ENCODE measurements at regions not wholly inside any gene's neighbourhood (a gene's known extent, or its start where the extent isn't known, plus 50 kb on each side); places are given as distances from the start of the nearest gene placed in this dataset.

GRCh38 chr13:78364711-78365110, 238.6 kb downstream of the POU4F1 start:
- Histone ChIP-seq H3K4me3 (ENCODE audit: low read depth in 1 of 5, low read length in 5 of 5) (no peak overlapping the region), H3K9ac (ENCODE audit: low read length in 5 of 5) (no peak overlapping the region), H3K27ac (ENCODE audit: low read depth, low read length) (no peak overlapping the region), H3K4me1 (ENCODE audit: control insufficient read depth in 5 of 5, insufficient read depth in 5 of 5, low read length in 5 of 5) (no peaks in the 10 kb centered on the region), H3K36me3 (ENCODE audit: control insufficient read depth in 5 of 5, insufficient read depth in 5 of 5, low read length in 5 of 5) (no peaks in the 10 kb centered on the region), H3K9me3 (ENCODE audit: control insufficient read depth in 5 of 5, low read length in 5 of 5) (no peaks in the 10 kb centered on the region), H3K27me3 (ENCODE audit: control insufficient read depth in 5 of 5, insufficient read depth in 4 of 5, low read length in 5 of 5) (no peaks in the 10 kb centered on the region)

GRCh38 chr13:78341032-78341431, 262.3 kb downstream of the POU4F1 start:
- H3K27me3 ChIP-seq (ENCODE audit: control insufficient read depth in 5 of 5, insufficient read depth in 4 of 5, low read length in 5 of 5), result no peaks in the 10 kb centered on the region
- H3K9me3 ChIP-seq (ENCODE audit: control insufficient read depth in 5 of 5, low read length in 5 of 5), result no peaks in the 10 kb centered on the region
- no peak overlapping the region for H3K4me3 ChIP-seq (ENCODE audit: low read depth in 1 of 5, low read length in 5 of 5)
- no peaks in the 10 kb centered on the region for H3K4me1 ChIP-seq (ENCODE audit: control insufficient read depth in 5 of 5, insufficient read depth in 5 of 5, low read length in 5 of 5)
- no peak overlapping the region for H3K9ac ChIP-seq (ENCODE audit: low read length in 5 of 5)
- no peak overlapping the region for H3K27ac ChIP-seq (ENCODE audit: low read depth, low read length)
- no peaks in the 10 kb centered on the region for H3K36me3 ChIP-seq (ENCODE audit: control insufficient read depth in 5 of 5, insufficient read depth in 5 of 5, low read length in 5 of 5)

- no peaks in the 10 kb centered on the region for H3K4me1 ChIP-seq (ENCODE audit: control insufficient read depth in 5 of 5, insufficient read depth in 5 of 5, low read length in 5 of 5)
- no peaks in the 10 kb centered on the region for H3K9me3 ChIP-seq (ENCODE audit: control insufficient read depth in 5 of 5, low read length in 5 of 5)
- no peak overlapping the region for H3K9ac ChIP-seq (ENCODE audit: low read length in 5 of 5)
- H3K27me3 ChIP-seq (ENCODE audit: control insufficient read depth in 5 of 5, insufficient read depth in 4 of 5, low read length in 5 of 5), result no peaks in the 10 kb centered on the region
- no peaks in the 10 kb centered on the region for H3K36me3 ChIP-seq (ENCODE audit: control insufficient read depth in 5 of 5, insufficient read depth in 5 of 5, low read length in 5 of 5)
- H3K4me3 ChIP-seq (ENCODE audit: low read depth in 1 of 5, low read length in 5 of 5), result no peak overlapping the region
- no peak overlapping the region for H3K27ac ChIP-seq (ENCODE audit: low read depth, low read length)
Measured at GRCh38 chr13:78339927-78340326, 263.4 kb downstream of the POU4F1 start.

- H3K4me3 ChIP-seq (ENCODE audit: low read depth in 1 of 5, low read length in 5 of 5), result no peak overlapping the region
- H3K27me3 ChIP-seq (ENCODE audit: control insufficient read depth in 5 of 5, insufficient read depth in 4 of 5, low read length in 5 of 5), result peaks cover 0 to 4% (median 0%) of the 10 kb centered on the region in 5 donors
- no peaks in the 10 kb centered on the region for H3K36me3 ChIP-seq (ENCODE audit: control insufficient read depth in 5 of 5, insufficient read depth in 5 of 5, low read length in 5 of 5)
- no peaks in the 10 kb centered on the region for H3K4me1 ChIP-seq (ENCODE audit: control insufficient read depth in 5 of 5, insufficient read depth in 5 of 5, low read length in 5 of 5)
- H3K9ac ChIP-seq (ENCODE audit: low read length in 5 of 5), result no peak overlapping the region
- no peak overlapping the region for H3K27ac ChIP-seq (ENCODE audit: low read depth, low read length)
- no peaks in the 10 kb centered on the region for H3K9me3 ChIP-seq (ENCODE audit: control insufficient read depth in 5 of 5, low read length in 5 of 5)
Measured at GRCh38 chr13:78334059-78334458, 269.3 kb downstream of the POU4F1 start.

GRCh38 chr13:78326633-78327032, 276.7 kb downstream of the POU4F1 start:
- Histone ChIP-seq H3K27ac (ENCODE audit: low read depth, low read length) (no peak overlapping the region), H3K4me1 (ENCODE audit: control insufficient read depth in 5 of 5, insufficient read depth in 5 of 5, low read length in 5 of 5) (no peaks in the 10 kb centered on the region), H3K9me3 (ENCODE audit: control insufficient read depth in 5 of 5, low read length in 5 of 5) (no peaks in the 10 kb centered on the region), H3K9ac (ENCODE audit: low read length in 5 of 5) (no peak overlapping the region), H3K4me3 (ENCODE audit: low read depth in 1 of 5, low read length in 5 of 5) (no peak overlapping the region), H3K36me3 (ENCODE audit: control insufficient read depth in 5 of 5, insufficient read depth in 5 of 5, low read length in 5 of 5) (no peaks in the 10 kb centered on the region), H3K27me3 (ENCODE audit: control insufficient read depth in 5 of 5, insufficient read depth in 4 of 5, low read length in 5 of 5) (no peaks in the 10 kb centered on the region)

- Histone ChIP-seq H3K27ac (ENCODE audit: low read depth, low read length) (no peak overlapping the region), H3K9ac (ENCODE audit: low read length in 5 of 5) (no peak overlapping the region), H3K36me3 (ENCODE audit: control insufficient read depth in 5 of 5, insufficient read depth in 5 of 5, low read length in 5 of 5) (no peaks in the 10 kb centered on the region)
Measured at GRCh38 chr13:78325585-78325984, 277.8 kb downstream of the POU4F1 start.

GRCh38 chr13:78323848-78324247, 279.5 kb downstream of the POU4F1 start:
- Histone ChIP-seq H3K9ac (ENCODE audit: low read length in 5 of 5) (no peak overlapping the region), H3K36me3 (ENCODE audit: control insufficient read depth in 5 of 5, insufficient read depth in 5 of 5, low read length in 5 of 5) (no peaks in the 10 kb centered on the region), H3K4me3 (ENCODE audit: low read depth in 1 of 5, low read length in 5 of 5) (no peak overlapping the region), H3K27ac (ENCODE audit: low read depth, low read length) (no peak overlapping the region), H3K9me3 (ENCODE audit: control insufficient read depth in 5 of 5, low read length in 5 of 5) (no peaks in the 10 kb centered on the region), H3K27me3 (ENCODE audit: control insufficient read depth in 5 of 5, insufficient read depth in 4 of 5, low read length in 5 of 5) (no peaks in the 10 kb centered on the region), H3K4me1 (ENCODE audit: control insufficient read depth in 5 of 5, insufficient read depth in 5 of 5, low read length in 5 of 5) (no peaks in the 10 kb centered on the region)

More at GRCh38 chr13:78325585-78325984, 277.8 kb downstream of the POU4F1 start:
- Histone ChIP-seq H3K27me3 (ENCODE audit: control insufficient read depth in 5 of 5, insufficient read depth in 4 of 5, low read length in 5 of 5) (no peaks in the 10 kb centered on the region), H3K4me1 (ENCODE audit: control insufficient read depth in 5 of 5, insufficient read depth in 5 of 5, low read length in 5 of 5) (no peaks in the 10 kb centered on the region), H3K9me3 (ENCODE audit: control insufficient read depth in 5 of 5, low read length in 5 of 5) (no peaks in the 10 kb centered on the region), H3K4me3 (ENCODE audit: low read depth in 1 of 5, low read length in 5 of 5) (no peak overlapping the region)

- no peaks in the 10 kb centered on the region for H3K27me3 ChIP-seq (ENCODE audit: control insufficient read depth in 5 of 5, insufficient read depth in 4 of 5, low read length in 5 of 5)
- H3K9ac ChIP-seq (ENCODE audit: low read length in 5 of 5), result no peak overlapping the region
- no peak overlapping the region for H3K4me3 ChIP-seq (ENCODE audit: low read depth in 1 of 5, low read length in 5 of 5)
- no peaks in the 10 kb centered on the region for H3K4me1 ChIP-seq (ENCODE audit: control insufficient read depth in 5 of 5, insufficient read depth in 5 of 5, low read length in 5 of 5)
- no peaks in the 10 kb centered on the region for H3K36me3 ChIP-seq (ENCODE audit: control insufficient read depth in 5 of 5, insufficient read depth in 5 of 5, low read length in 5 of 5)
- no peak overlapping the region for H3K27ac ChIP-seq (ENCODE audit: low read depth, low read length)
- H3K9me3 ChIP-seq (ENCODE audit: control insufficient read depth in 5 of 5, low read length in 5 of 5), result no peaks in the 10 kb centered on the region
Measured at GRCh38 chr13:78323040-78323439, 280.3 kb downstream of the POU4F1 start.

GRCh38 chr13:78319101-78319627, 284.2 kb downstream of the POU4F1 start:
- no peak overlapping the region for H3K4me3 ChIP-seq (ENCODE audit: low read depth in 1 of 5, low read length in 5 of 5)
- no peaks in the 10 kb centered on the region for H3K9me3 ChIP-seq (ENCODE audit: control insufficient read depth in 5 of 5, low read length in 5 of 5)
- no peaks in the 10 kb centered on the region for H3K4me1 ChIP-seq (ENCODE audit: control insufficient read depth in 5 of 5, insufficient read depth in 5 of 5, low read length in 5 of 5)
- no peak overlapping the region for H3K27ac ChIP-seq (ENCODE audit: low read depth, low read length)
- no peak overlapping the region for H3K9ac ChIP-seq (ENCODE audit: low read length in 5 of 5)
- no peaks in the 10 kb centered on the region for H3K36me3 ChIP-seq (ENCODE audit: control insufficient read depth in 5 of 5, insufficient read depth in 5 of 5, low read length in 5 of 5)
- H3K27me3 ChIP-seq (ENCODE audit: control insufficient read depth in 5 of 5, insufficient read depth in 4 of 5, low read length in 5 of 5), result no peaks in the 10 kb centered on the region

GRCh38 chr13:78317030-78317429, 286.3 kb downstream of the POU4F1 start:
- Histone ChIP-seq H3K27me3 (ENCODE audit: control insufficient read depth in 5 of 5, insufficient read depth in 4 of 5, low read length in 5 of 5) (no peaks in the 10 kb centered on the region), H3K36me3 (ENCODE audit: control insufficient read depth in 5 of 5, insufficient read depth in 5 of 5, low read length in 5 of 5) (no peaks in the 10 kb centered on the region), H3K9me3 (ENCODE audit: control insufficient read depth in 5 of 5, low read length in 5 of 5) (no peaks in the 10 kb centered on the region), H3K4me1 (ENCODE audit: control insufficient read depth in 5 of 5, insufficient read depth in 5 of 5, low read length in 5 of 5) (no peaks in the 10 kb centered on the region), H3K4me3 (ENCODE audit: low read depth in 1 of 5, low read length in 5 of 5) (no peak overlapping the region), H3K27ac (ENCODE audit: low read depth, low read length) (no peak overlapping the region), H3K9ac (ENCODE audit: low read length in 5 of 5) (no peak overlapping the region)

Measured in subcutaneous abdominal adipose tissue (tissue), 5 donors.